Activated CD4-positive, alpha-beta T cell treated with anti-CD3 and anti-CD28 coated beads, Interleukin-2, amount 50 U/mL, for 16 hours (primary cell): ENCODE measurements at regions not wholly inside any gene's neighbourhood (a gene's known extent, or its start where the extent isn't known, plus 50 kb on each side); places are given as distances from the start of the nearest gene placed in this dataset.
A peak's percentile ranks its signal among the peaks of the same experiment; 100 is the strongest.
"Not testable (repeated sequence)": the region's sequence is repeated elsewhere in the genome, so short reads cannot be mapped to it uniquely, and the experiment has no call there.

Experiments
- DNase-seq: peaks from one replicate; pipeline ENCODE4 v3.0.0-alpha.2; 2020

GRCh38 chr15:88997531-88997930, 84.4 kb upstream of the MFGE8 start:
- DNase-seq = no peak

DNA sequence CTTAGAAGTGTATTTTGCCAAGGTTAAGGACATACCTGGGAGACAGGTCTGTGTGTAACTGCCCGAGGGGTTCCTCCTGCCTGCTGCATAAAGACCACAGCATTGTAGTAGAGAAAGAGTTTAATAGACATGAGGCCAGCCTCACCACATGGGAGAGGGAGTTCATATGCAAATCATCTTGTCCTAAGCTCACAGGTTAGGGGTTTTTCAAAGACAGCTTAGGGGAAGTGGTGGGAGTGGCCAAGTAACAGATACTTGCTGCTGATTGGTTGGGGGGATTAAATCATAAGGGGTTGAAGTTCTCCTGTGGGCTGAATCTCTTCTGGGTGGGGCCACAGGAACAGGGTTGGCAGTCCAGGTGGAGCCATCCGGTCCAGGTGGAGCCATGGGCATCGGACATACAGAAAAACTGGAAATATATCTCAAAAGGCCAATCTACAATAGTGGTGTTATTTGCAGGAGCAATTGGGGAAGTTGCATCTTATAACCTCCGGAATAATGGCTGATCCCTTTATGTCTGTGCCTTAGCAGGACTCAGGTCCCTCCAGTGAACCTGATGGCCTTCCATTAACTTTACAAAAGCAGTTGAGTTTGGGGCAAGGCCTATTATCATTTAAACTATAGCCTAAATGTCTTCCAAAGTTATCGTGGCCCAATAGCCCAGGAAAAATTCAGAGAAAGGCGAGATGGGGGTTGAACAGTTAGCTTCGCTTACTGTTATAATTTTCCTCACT, 86.0 kb upstream of the MFGE8 start:
- DNase-seq = no peak

GRCh38 chr15:89001708-89002275, 86.5 kb upstream of the ABHD2 start:
- not testable (repeated sequence) for DNase-seq

DNA sequence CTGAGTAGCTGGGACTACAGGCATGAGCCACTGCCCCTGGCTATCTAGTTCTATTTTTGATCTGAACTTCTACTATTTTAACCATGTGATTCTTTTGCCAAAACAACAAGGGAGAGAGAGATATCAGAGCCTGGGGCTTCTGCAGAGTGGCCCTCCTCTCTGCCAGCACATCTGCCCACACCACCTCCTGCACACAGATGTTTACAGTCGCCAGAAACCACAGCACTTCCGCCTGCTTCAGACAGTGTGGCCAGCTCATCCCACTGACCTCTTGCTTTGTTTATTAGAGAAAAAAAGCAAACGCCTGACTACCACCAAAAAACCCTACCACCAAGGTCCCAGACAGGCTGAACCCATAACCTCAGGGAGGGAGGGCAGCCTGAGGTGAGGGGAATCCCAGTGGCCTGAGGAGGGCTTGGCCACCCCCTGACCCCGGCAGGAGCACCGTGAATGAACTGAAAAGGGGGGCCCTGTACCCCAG, 85.9 kb upstream of the ABHD2 start:
- DNase-seq = no peak

- no peak for DNase-seq
These were observed 85.4 kb upstream of the ABHD2 start for GRCh38 chr15:89002830-89003229.

GRCh38 chr15:89003865-89004725, 84.2 kb upstream of the ABHD2 start:
- DNase-seq = no peak

GRCh38 chr15:89004726-89005030, 83.6 kb upstream of the ABHD2 start:
- DNase-seq = no peak

GRCh38 chr15:89007527-89007926, 80.7 kb upstream of the ABHD2 start:
- not testable (repeated sequence) for DNase-seq

- no peak for DNase-seq
These were observed 80.3 kb upstream of the ABHD2 start for GRCh38 chr15:89007989-89008388.

DNA sequence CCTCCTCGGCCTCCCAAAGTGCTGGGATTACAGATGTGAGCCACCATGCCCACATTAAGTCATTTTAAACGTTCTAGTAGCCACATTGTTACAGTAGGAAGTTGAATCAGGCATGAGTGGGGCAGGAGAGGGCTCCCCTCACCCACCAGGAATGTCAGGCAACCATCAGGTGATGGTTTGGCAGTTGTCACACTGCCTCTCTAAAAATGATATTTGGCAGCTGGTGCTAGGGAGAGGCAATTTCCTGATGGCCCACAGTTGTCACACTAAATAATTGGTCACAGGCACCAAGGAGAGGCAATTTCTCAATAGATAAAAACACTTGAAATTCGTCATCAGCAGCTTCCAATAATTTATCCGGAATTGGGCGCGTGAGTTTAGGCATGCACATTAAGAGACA, 79.2 kb upstream of the ABHD2 start:
- DNase-seq = no peak

DNA sequence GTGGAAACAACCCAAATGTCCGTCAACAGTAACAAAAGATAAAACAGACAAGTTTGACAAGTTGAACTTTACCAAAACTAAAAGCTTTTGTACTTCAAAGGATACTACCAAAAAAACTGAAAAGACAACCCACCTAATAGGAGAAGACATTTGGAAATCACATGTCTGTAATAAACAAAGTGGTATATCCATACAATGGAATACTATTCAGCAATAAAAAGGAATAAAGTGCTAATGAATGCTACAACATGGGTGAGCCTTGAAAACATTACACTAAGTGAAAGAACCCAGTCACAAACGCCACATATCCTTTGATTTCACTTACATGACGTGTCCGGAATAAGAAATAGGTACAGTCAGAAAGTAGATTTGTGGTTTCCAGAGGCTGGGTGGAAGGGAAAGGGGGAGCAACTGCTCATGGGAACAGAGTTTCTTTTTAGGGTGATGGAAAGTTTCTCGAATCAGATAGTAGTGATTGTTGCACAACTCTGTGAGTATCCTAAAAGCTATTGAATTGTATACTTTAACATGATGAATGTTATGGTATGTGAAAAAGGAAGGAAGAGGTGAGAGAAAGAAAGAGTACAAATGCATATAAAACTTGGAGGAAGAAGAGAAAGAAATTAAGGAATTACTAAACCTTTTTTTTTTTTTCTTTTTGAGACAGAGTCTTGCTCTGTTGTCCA, 72.7 kb upstream of the ABHD2 start:
- peak; percentile 16 for DNase-seq

- DNase-seq = no peak
These were observed 71.7 kb upstream of the ABHD2 start for GRCh38 chr15:89016549-89017041.

DNA sequence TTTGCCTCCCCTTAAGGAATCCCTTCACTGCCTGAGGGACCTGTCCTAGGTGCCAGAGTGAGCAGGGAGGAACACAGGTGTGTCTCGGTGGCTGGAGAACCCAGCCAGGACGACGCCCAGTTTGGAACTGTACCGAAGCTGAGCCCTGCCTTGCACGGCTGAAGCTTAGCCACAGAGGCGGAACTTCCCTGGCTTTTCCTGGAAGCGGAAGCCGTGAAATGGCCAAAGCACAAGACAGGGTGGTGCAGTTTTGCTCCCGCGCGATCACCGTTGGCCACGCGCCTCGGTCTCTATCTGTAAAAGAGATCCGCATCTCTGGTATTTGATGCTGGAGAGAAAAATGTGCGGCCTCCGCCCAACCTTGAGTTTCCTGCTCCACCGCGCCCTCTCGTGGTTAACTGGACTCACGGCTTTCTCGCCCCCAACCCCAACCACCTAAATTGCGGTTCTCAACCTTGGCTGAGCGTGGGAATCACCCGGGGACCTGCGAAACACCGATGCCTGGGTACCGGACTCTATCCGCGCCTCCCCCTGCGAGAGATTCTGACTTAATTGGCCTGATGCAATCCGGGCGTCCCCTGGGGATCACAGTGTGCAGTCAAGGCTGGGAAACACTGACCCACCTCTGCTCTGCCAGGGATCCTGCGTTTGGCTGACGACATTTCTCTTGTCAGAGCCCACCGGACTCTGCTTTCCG, 70.7 kb upstream of the ABHD2 start:
- peak; percentile 83 for DNase-seq

DNA sequence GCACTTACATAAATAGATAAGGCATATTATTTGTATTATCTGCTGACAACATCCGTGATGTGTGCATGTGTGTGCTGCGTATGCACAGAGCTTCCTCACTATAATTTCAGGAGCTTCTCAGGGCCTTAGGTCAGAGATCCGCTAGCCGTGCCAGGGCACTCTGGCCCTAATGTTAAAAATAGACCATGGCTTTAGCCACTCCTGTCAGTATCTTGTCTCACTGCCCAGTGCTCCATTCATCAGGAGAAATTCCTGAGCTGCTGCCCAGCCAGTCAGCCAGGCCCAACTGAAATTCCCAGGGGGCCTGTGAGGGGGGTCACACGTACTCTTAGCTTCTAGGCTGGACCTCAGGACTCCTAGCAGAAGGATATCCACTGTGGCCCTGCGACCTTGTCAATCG, 70.0 kb upstream of the ABHD2 start:
- DNase-seq = no peak

DNA sequence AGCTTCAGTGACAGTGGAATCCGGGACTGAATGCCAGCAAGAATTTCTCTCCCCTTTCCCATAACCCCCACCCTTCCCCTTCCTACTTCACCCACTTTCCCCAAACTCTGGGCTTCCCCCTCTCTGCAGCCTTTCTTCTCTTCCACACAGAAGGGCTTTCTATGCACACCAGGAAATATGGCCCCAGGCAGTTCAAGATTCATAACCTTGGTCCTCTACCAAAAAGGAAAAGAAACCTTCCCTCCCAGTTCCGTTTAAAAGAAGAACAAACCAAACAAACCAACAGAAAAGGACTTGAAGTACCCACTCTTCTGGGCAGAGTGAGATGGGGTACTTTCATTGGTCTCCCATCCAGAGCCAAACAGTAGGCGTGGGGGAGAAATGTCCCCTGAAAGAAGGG, 68.8 kb upstream of the ABHD2 start:
- no peak for DNase-seq

DNA sequence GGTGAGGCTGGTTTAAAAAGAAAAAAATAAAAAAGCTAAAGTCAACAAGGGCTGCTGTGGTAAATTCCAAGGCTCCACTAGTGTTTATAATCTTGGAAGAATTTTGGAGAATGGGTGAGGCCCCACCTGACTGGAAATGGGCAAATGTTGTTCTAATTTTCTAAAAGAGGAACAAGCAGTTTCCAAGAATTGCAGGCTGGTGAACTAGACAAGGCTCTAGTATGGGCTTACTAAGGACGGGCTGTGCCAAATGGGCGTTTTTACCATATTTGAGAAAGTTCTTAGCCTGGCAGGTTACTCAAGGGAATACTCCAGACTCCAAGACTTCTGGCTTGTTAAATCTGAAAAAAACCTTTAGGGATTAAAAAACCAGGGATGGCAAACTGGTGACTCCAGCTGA, 67.0 kb upstream of the ABHD2 start:
- DNase-seq = no peak

DNA sequence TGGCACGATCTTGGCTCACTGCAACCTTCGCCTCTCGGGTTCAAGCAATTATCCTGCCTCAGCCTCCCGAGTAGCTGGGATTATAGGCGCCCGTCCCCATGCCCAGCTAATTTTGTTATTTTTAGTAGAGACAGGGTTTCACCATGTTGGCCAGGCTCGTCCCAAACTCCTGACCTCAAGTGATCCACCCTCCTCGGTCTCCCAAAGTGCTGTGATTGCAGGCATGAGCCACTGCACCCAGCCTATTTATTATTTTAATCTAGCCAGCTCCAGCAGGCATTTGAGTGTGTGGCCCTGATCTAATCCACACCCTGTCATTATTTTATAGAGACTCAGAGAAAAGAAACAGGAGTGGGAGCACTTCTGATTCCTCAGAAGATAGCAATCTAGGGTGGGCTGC, 66.4 kb upstream of the ABHD2 start:
- not testable (repeated sequence) for DNase-seq

DNA sequence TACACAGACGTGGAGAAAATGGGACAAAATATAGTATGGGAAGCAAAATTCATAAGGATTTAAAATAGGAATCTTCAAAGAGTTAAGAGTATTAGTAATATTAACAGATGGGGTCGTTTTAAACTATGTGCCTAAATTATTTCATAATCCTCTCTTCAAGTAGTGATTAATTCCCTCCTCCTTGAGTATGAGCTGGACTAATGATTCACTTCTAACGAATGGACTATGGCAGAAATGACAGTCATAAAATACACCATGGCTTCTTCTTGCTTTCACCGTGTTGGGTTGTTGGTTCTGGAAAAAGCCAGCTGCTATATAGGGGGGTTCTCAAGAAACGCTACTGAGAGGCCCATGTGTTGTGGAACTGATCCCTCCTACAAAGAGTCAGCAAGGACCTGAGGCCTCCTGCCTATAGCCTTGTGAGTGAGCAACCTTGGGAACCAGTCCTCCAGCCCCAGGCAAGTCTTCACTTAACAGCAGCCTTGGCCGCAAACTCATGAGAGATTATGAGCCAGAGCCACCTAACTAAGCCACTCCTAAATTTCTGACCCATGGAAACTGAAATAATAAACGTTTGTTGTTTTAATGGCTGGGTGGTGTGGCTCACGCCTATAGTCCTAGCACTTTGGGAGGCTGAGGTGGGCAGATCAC, 64.8 kb upstream of the ABHD2 start:
- no peak for DNase-seq

DNA sequence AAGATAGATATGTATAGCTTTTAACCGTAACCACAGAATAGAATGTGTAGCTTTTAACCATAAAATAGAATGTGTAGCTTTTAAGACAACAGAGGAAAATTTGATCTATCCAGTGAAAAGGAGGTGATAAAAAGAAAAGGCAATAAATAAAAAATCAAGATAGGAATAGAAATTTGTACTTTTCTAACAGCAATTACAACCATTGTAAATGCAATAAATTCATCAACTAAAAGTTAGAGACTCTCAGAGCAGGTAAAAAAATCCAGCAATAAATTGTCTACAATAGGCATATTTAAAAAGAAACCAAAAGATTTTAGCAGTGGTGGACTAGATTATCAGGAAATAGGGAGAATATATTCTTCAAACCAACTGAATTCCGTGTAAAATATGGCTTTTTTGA, 63.8 kb upstream of the ABHD2 start:
- no peak for DNase-seq

- no peak for DNase-seq
These were observed 62.1 kb upstream of the ABHD2 start for GRCh38 chr15:89026167-89026566.

DNA sequence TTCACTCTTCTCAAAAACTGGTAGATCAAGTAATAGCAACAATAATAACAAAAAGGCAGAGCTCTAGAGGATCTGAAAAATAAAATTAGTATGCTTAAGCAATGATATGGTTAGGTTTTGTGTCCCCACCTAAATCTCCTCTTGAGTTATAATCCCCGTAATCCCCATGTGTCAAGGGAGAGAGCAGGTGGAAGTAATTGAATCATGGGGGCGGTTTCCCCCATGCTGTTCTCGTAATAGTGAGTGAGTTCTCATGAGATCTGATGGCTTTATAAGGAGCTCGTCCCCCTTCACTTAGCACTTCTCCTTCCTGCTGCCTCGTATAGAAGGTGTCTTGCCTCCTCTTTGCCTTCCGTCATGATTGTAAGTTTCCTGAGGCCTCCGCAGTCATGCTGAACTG, 60.2 kb upstream of the ABHD2 start:
- no peak for DNase-seq

GRCh38 chr15:89030311-89030710, 57.9 kb upstream of the ABHD2 start:
- no peak for DNase-seq
